ENCODE measurements at regions not wholly inside any gene's neighbourhood (a gene's known extent, or its start where the extent isn't known, plus 50 kb on each side); places are given as distances from the start of the nearest gene placed in this dataset.

DNA sequence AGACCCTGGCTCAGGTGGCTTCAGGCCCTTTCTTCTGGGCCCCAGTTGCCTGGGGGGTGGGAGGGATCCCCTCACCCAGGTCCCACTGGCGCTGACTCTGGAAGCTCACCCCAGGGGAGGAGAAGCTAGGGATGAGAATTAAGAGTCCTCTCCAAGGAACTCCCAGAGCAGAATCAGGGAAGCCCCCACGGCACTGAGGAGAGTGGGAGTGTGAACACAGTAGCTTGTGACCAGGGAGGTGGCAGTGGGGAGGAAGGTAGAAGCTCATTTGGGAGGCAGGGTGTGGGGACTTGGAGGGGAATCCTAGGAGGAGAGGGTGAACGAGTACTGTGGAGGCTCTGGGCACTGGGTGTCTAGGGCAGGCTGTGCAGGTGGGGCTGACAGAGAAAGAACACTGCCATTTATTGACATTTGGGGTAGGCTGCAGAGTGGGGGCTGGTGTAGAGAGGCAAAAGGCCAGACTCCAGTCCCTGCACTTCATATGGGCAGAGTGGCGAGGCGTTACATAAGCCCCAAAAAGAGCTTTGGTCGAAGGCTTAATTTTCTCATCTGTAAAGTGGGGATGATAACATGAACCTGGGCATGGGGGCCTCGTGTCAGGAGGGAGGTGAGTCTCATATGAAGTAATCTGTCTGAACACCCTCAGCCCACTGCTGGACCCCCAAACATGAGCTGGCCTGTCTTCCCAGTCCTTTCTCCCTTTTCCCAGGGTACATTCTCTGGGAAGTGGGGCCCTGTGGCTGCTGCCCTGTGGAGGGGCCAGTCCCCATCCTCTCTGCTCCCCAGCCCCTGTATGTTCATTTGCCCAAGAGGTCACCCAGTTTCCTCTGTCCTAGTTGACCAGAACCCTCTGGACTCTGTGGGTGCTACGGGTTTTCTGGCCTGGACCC is 80.5 kb downstream of the VEGFA start:
- TF ChIP-seq CTCF (IDR thresholded peaks at IDR 0.05), result no peak
- Histone ChIP-seq H3K4me1 (ENCODE audit: control insufficient read depth in 1 of 2, insufficient read depth in 1 of 2, low read depth in 1 of 2, low read length in 1 of 2) (peaks cover 5 to 6% of the 10 kb centered on the region in 2 experiments), H3K4me3 (ENCODE audit: low read depth in 1 of 2, low read length in 1 of 2) (no peak overlapping the region), H3K27ac (no peak overlapping the region), H3K36me3 (no peaks in the 10 kb centered on the region), H3K27me3 (no peaks in the 10 kb centered on the region), H3K9me3 (no peaks in the 10 kb centered on the region)

DNA sequence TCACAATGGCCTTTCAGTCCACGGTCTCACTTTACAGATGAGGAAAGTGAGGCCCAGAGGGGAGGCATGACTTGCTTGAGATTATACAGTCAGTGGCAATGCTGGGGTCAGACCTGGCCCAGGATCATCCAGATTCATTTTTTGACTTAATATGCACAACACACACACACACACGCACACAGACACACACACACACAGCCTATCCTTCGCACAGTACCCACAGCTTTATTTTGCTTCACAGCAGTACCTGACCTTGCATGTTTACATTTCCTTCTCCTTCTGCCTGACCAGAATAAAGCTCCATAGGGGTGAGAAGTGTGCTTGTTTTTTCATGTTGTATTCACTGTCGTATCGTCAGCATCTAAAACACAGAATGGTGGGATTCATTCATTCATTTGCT is 79.8 kb downstream of the VEGFA start:
- no peaks in the 10 kb centered on the region for H3K36me3 ChIP-seq

GRCh38 chr6:43848671-43849391 is 78.8 kb downstream of the VEGFA start:
- Histone ChIP-seq H3K4me1 (ENCODE audit: control insufficient read depth in 1 of 2, insufficient read depth in 1 of 2, low read depth in 1 of 2, low read length in 1 of 2) (peaks cover 14% of the 10 kb centered on the region in 2 experiments), H3K4me3 (ENCODE audit: low read depth in 1 of 2, low read length in 1 of 2) (no peak overlapping the region), H3K27ac (no peak overlapping the region), H3K9me3 (no peaks in the 10 kb centered on the region), H3K27me3 (no peaks in the 10 kb centered on the region), H3K36me3 (no peaks in the 10 kb centered on the region)
- TF ChIP-seq CTCF (IDR thresholded peaks at IDR 0.05), result no peak

More for the DNA sequence above, 79.8 kb downstream of the VEGFA start:
- Histone ChIP-seq H3K9me3 (no peaks in the 10 kb centered on the region), H3K4me3 (ENCODE audit: low read depth in 1 of 2, low read length in 1 of 2) (no peak overlapping the region), H3K27me3 (no peaks in the 10 kb centered on the region), H3K27ac (no peak overlapping the region), H3K4me1 (ENCODE audit: control insufficient read depth in 1 of 2, insufficient read depth in 1 of 2, low read depth in 1 of 2, low read length in 1 of 2) (peaks cover 12 to 13% of the 10 kb centered on the region in 2 experiments)
- no peak for TF ChIP-seq CTCF (IDR thresholded peaks at IDR 0.05)

- Histone ChIP-seq H3K27ac (no peak overlapping the region), H3K4me1 (ENCODE audit: control insufficient read depth in 1 of 2, insufficient read depth in 1 of 2, low read depth in 1 of 2, low read length in 1 of 2) (peaks cover 14% of the 10 kb centered on the region in 2 experiments), H3K36me3 (no peaks in the 10 kb centered on the region), H3K4me3 (ENCODE audit: low read depth in 1 of 2, low read length in 1 of 2) (no peak overlapping the region), H3K27me3 (no peaks in the 10 kb centered on the region), H3K9me3 (no peaks in the 10 kb centered on the region)
- no peak for TF ChIP-seq CTCF (IDR thresholded peaks at IDR 0.05)
Observed at GRCh38 chr6:43847741-43848630, 78.0 kb downstream of the VEGFA start.

GRCh38 chr6:43846556-43846955 is 76.5 kb downstream of the VEGFA start:
- H3K4me3 ChIP-seq (ENCODE audit: low read depth in 1 of 2, low read length in 1 of 2), result no peak overlapping the region
- TF ChIP-seq CTCF (IDR thresholded peaks at IDR 0.05), result no peak
- H3K36me3 ChIP-seq, result no peaks in the 10 kb centered on the region
- no peaks in the 10 kb centered on the region for H3K9me3 ChIP-seq
- no peak overlapping the region for H3K27ac ChIP-seq
- H3K27me3 ChIP-seq, result no peaks in the 10 kb centered on the region
- H3K4me1 ChIP-seq (ENCODE audit: control insufficient read depth in 1 of 2, insufficient read depth in 1 of 2, low read depth in 1 of 2, low read length in 1 of 2), result peaks cover 14% of the 10 kb centered on the region in 2 experiments

Measured in neutrophil (primary cell).